ENCODE measurements at regions not wholly inside any gene's neighbourhood (a gene's known extent, or its start where the extent isn't known, plus 50 kb on each side); places are given as distances from the start of the nearest gene placed in this dataset.

DNA sequence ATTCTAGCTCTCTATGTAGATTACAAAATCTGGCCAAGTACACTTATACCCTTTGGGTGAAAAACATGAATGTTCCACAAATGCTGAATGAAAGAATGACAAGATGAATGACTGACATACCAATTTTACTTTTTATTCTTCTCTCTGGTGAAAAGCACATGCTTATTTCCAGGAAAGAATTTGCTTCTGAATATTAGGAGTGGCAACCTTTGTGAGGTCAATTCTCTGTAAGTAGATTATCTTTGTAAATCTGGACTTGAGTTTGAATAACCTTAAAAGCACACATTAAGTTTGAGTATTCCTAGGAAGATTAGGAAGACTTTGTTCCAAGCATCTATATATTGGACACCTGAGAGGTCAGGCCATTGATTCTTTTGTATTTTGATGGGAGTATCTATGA, 78.1 kb upstream of the P2RY1 start:
- H3K4me2 ChIP-seq (ENCODE audit: low read length): no peak overlapping the region
- BruUV-seq (replicated peaks): no TSS peak
- ChIA-PET CTCF (interaction anchor here (0.7 kb wide), 1 partner anchor 34 kb away, joined by 3 read pairs; no protein-coding TSS in a partner anchor), RAD21 (ENCODE audit: low non-redundant PET in 1 of 2, low total read pairs in 2 of 2, uncharacterized antibody in 2 of 2, unreplicated experiment in 2 of 2) (no interaction called here), POLR2A (no interaction called here)
- H3K27ac ChIP-seq (ENCODE audit: low read depth, low read length): no peak overlapping the region
- no peaks in the 10 kb centered on the region for H3K4me1 ChIP-seq (ENCODE audit: control insufficient read depth in 1 of 2, insufficient read depth in 2 of 2, low read length in 2 of 2)
- no peak overlapping the region for H3K9ac ChIP-seq (ENCODE audit: low read length)
- no peak overlapping the region for H2AFZ ChIP-seq (ENCODE audit: low read depth, low read length, poor library complexity, severe bottlenecking)
- H3K9me3 ChIP-seq (ENCODE audit: control insufficient read depth in 1 of 2, insufficient read depth in 1 of 2, low read depth in 1 of 2, low read length in 2 of 2): no peaks in the 10 kb centered on the region
- no peaks in the 10 kb centered on the region for H3K27me3 ChIP-seq (ENCODE audit: insufficient read depth, low read length)
- DNase-seq (ENCODE audit: low read depth, low spot score): no peak
- H3K79me2 ChIP-seq (ENCODE audit: insufficient read depth, low read length): no peaks in the 10 kb centered on the region
- no peaks in the 10 kb centered on the region; a peak in 1 of 4 replicates for H3K36me3 ChIP-seq (ENCODE audit: control insufficient read depth in 1 of 2, insufficient read depth in 2 of 2, low read length in 2 of 2)
- intact Hi-C loops (cut with micrococcal nuclease): no loop called here
- ATAC-seq: no peak
- H4K20me1 ChIP-seq (ENCODE audit: insufficient read depth): no peaks in the 10 kb centered on the region
- TF ChIP-seq EGR1 (IDR thresholded peaks at IDR 0.05; ENCODE audit: low read depth): no peak
- no peak overlapping the region for H3K4me3 ChIP-seq (replicated peaks in 1 of 2; ENCODE audit: low read depth in 1 of 2, low read length in 2 of 2)
- H3K9me2 ChIP-seq (ENCODE audit: insufficient read depth): no peaks in the 10 kb centered on the region

DNA sequence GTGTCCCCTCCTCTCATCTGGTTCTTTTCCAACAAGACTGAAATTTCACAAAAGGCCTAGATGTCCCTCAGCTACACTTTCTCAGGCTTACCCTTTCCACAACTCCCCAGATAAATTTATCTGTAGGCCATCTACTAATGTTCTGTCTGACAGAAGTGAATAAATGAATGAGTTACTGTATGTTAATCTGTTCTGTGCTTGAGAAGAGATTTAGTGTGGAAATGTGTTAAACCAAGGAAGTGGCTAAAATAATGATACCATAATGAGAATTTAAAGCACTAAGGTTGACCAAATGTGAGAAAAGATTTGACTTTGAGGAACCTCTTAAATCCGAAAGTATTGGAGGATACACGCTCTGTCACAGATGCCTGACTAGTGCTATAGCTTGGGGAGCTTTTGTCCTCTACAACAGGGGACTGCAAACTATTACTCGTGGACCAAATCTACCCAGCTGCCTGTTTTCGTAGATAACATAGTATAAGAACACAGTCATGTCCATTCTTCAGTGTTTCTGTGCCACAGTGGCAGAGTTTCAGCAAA, 74.8 kb upstream of the P2RY1 start:
- H3K4me3 ChIP-seq (replicated peaks in 1 of 2; ENCODE audit: low read depth in 1 of 2, low read length in 2 of 2): no peak overlapping the region
- no peaks in the 10 kb centered on the region; a peak in 1 of 4 replicates for H3K36me3 ChIP-seq (ENCODE audit: control insufficient read depth in 1 of 2, insufficient read depth in 2 of 2, low read length in 2 of 2)
- BruUV-seq (replicated peaks): no TSS peak
- ChIA-PET RAD21 (ENCODE audit: low non-redundant PET in 1 of 2, low total read pairs in 2 of 2, uncharacterized antibody in 2 of 2, unreplicated experiment in 2 of 2) (no interaction called here), POLR2A (no interaction called here), CTCF (no interaction called here)
- H2AFZ ChIP-seq (ENCODE audit: low read depth, low read length, poor library complexity, severe bottlenecking): peak overlapping the region; percentile 31
- no peak overlapping the region for H3K9ac ChIP-seq (ENCODE audit: low read length)
- ATAC-seq (no peak), DNase-seq (ENCODE audit: low read depth, low spot score) (no peak)
- H3K9me2 ChIP-seq (ENCODE audit: insufficient read depth): no peaks in the 10 kb centered on the region
- intact Hi-C loops (cut with micrococcal nuclease): no loop called here
- H3K79me2 ChIP-seq (ENCODE audit: insufficient read depth, low read length): no peaks in the 10 kb centered on the region
- no peak overlapping the region for H3K4me2 ChIP-seq (ENCODE audit: low read length)
- no peaks in the 10 kb centered on the region for H4K20me1 ChIP-seq (ENCODE audit: insufficient read depth)
- no peaks in the 10 kb centered on the region for H3K27me3 ChIP-seq (ENCODE audit: insufficient read depth, low read length)
- H3K27ac ChIP-seq (ENCODE audit: low read depth, low read length): no peak overlapping the region
- no peak for TF ChIP-seq ZNF274 (IDR thresholded peaks at IDR 0.05; ENCODE audit: low read depth, low read length)
- no peak for TF ChIP-seq SP1 (IDR thresholded peaks at IDR 0.05; ENCODE audit: low read depth)
- TF ChIP-seq CTCF (IDR thresholded peaks at IDR 0.05 in 2 of 3, conservative IDR thresholded peaks at IDR 0.05 in 1 of 3; ENCODE audit: borderline replicate concordance in 1 of 3, insufficient read depth in 1 of 3, low read depth in 2 of 3, low read length in 2 of 3): no peak
- no peak for TF ChIP-seq MAX (IDR thresholded peaks at IDR 0.05)
- no peak for TF ChIP-seq FOSL1 (IDR thresholded peaks at IDR 0.05; ENCODE audit: low read depth)
- TF ChIP-seq POLR2A (IDR thresholded peaks at IDR 0.05; ENCODE audit: borderline replicate concordance, extremely low read depth, insufficient read depth, insufficient read length): no peak
- TF ChIP-seq EZH2phosphoT487 (IDR thresholded peaks at IDR 0.05; ENCODE audit: borderline replicate concordance): no peak
- no peaks in the 10 kb centered on the region for H3K9me3 ChIP-seq (ENCODE audit: control insufficient read depth in 1 of 2, insufficient read depth in 1 of 2, low read depth in 1 of 2, low read length in 2 of 2)
- H3K4me1 ChIP-seq (ENCODE audit: control insufficient read depth in 1 of 2, insufficient read depth in 2 of 2, low read length in 2 of 2): no peaks in the 10 kb centered on the region
